ENCODE measurements at regions not wholly inside any gene's neighbourhood (a gene's known extent, or its start where the extent isn't known, plus 50 kb on each side); places are given as distances from the start of the nearest gene placed in this dataset.
A peak's percentile ranks its signal among the peaks of the same experiment; 100 is the strongest.
"Not testable (repeated sequence)": the region's sequence is repeated elsewhere in the genome, so short reads cannot be mapped to it uniquely, and the experiment has no call there.

DNA sequence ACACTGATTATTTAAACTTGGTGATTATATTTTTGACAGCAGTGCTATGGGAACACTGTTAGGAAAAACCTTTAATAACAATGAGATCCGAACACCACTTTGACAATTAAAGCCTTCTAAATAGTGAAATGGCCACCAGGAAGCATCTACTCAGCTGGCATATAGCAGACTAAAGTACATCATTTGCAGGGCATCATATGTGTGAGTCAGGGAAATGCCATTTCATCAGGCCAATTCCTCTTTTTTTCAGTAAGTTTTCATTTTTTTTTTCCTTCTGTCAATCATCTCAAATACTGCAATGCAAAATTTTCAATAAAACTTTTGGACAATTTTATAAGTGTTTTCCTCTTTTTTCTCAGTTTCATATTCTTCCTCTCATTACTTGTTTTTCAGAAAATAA, 521.4 kb upstream of the SEMA3D start:
- DNase-seq = no peak

DNA sequence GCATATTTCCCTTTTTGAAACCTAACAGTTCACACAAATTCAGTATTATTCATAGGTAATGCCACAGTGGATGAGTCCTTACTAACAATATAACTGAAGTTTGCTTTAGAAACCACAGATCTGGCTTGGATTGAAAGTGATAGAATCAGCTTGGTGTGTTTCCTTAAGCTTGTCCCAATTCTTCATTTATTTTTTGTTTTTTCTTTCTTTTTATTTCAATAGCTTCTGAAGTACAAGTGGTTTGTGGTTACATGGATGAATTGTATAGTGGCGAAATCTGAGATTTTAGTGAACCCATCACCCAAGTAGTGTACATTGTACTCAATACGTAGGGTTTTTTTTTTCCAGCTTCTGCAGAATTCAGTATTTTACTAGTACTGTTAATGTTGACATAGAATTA, 518.2 kb upstream of the SEMA3D start:
- no peak for DNase-seq

DNA sequence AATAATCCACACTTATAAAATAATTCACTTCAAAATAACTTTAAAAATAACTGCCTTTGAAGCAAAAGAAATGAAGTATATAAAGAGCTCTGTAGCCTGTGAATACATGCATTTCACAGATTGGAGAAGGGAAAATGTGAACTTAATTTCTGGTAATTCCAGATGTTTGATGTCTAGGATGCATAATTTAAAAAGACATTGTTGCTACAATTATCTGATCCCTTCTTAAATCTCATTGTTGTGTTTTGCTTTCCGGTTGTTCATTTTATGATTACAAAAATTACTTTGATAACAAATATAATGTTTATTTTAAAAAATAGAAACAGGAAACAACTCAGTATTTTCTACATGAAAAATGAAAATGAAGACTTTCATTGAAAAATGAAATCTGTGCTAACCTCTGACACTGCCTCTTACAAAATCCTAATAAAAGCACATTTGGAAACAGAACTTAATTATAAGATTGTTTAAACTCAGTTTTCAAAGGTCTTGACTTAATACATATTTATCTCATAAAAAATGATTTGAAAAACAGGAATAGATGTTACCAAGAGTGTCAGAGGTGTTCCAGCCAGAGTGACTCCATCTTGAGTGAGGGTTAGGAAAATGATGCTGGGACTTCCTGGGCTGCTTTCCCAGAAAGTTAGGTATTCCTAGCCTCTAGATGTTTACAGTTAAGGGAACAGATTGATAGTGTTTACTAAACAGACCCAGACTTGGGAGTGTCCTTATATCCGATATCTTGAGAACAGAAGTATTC, 516.6 kb upstream of the SEMA3D start:
- no peak for DNase-seq

DNA sequence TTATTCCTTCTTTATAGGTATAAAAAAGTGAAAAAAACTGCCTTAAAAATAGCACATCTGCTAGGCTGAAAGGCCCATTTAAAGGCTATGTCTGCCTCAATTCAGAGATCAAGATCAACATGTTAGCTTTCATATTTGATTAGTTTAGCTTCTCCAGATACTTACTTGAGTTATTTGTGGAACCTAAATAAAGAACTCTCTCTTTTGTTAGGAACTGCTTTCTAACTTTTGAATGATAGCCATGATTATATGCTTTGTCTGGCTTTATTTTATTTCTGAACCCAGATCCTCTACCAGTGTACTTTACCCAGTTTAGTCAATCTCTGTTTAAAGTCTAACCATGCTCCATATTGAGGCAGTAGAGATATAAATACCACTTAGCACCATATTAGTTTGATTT, 515.5 kb upstream of the SEMA3D start:
- DNase-seq = no peak

DNA sequence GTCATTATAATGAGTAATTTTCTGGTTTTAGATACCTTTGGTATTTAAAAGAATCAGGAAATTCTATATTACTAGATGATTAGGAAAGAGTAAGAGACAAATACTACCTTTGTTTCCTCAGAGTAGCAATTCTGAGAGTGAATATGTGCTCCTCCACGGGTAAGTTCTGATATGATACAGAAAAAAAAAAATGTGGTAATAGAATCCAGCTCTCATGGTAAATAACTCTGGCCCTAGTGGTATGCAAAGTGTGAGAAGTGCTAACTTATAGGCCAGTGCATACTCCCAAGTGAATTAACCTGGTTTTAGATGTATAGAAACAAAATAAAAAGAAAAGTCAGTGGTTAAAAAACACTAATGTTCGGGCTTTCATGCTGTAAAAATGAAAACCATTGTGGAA, 512.6 kb upstream of the SEMA3D start:
- no peak for DNase-seq

DNA sequence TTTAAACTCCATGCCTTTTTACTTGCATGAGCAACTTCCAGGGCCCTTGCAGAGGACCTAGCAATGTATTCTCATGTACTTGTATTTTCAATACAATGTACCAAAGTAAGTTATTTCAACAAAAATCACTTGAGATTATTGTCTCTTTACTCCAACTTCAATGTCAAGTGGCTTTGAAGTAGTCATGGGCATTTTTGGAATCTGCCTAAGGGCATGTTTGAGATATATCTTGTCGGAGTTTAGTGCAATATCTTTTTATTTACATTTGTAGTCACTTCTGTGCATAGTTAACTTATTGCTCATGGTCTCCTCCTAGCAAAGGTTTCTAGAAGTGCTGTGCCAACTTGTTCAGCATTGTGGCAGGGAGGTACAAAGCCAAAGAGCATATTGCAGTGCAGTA, 508.7 kb upstream of the SEMA3D start:
- no peak for DNase-seq

DNA sequence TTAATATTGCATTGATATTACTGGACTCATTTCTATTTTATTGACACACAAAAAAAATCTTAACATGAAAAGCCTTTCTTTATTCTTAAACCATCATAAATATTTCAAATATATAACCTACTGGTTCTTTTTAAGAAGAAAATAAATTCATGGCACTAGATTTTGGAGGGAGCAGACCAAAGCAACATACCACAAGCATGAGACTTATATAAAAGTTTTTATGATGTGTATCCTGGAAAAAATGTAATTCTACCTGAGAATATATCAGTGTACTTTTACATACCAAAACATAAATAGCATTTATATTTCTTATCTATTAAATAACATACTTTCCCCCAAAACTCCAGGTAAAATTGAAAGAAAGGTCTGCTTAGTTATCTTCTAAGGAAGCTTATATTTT, 508.2 kb upstream of the SEMA3D start:
- DNase-seq = no peak

DNA sequence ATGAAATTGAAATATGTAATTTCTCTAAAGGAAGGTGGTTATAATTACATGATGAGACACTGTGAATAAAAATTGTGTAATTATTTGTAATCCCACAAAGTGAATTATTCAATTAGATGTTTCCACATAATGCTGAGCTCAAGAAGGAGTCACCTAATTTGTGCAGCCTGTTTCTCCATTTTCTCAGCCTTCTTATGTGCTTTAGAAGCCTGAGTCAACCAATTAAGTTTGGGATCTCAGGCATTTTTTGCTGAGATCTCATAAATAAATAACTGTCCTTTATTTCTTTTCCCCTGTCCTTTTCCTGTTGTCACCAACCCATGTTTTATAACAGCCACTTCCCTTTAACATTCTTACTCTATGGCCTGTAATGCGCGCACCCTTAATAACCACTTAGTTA, 506.5 kb upstream of the SEMA3D start:
- no peak for DNase-seq

DNA sequence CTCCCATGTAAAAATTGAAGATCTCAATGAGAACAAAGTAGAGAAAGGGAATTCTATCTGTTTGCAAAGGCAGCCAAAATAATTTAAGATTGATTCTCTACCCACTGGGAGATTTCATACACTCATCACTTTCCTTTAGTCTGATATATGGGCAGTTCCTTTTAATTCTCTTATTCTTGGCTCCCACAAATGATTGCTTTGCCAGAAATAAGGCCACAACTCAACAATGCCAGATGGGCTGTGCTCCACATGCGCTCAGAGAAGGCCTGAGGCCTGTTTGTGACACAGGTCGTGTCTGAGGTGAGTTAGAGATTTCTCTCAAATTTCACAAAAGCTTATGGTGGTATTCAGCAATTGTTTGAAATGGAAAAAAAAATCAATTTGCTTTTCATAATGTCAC, 501.9 kb upstream of the SEMA3D start:
- no peak for DNase-seq

DNA sequence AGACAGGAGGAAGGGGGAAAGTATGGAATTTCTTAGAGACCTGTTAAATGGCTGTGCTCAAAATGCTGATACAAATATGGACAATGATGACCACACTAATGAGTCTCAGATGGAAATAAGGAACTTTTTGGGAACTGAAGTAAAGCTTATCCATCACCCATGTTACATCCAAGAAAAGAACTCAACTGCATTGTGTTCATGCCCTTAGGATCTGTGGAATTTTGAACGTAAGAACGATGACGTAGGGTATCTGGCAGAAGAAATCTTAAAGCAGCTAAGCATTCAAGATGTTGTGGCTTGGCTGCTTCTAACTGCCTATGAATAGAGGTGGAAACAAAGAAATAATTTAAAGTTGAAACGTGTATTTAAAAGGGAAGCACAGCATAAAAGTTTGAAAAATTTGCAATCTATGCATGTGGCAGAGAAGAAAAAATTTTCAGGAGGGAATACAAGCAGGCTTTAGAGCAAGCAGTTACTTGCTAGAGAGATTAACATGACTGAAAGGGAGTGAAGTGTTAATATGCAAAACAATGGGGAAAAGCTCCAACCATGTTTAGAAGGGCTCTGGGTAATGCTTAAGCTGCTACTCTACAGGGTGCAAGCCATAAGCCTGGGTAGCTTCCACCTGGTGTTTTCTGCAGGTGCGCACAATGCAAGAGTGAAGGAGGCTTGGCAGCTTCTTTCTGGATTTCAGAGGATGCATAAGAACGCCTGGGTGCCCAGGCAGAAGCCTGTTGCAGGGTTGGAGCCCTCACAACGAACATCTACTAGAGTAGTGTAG, 499.7 kb upstream of the SEMA3D start:
- no peak for DNase-seq

DNA sequence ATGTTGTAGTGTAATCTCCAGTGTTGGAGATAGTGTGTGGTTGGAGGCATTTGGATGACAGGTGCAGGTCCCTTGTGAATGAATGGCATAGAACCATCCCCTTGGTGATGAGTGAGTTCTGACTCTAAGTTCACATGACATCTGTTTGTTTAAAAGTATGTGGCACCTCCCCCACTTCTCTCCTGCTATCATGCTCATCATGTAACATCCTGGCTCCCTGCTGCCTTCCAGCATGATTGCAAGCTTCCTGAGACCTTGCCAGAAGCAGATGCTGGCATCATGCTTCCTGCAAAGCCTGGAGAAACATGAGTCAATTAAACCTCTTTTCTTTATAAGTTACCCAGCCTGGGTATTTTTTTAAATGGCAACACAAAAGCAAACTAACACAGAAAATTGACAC, 499.0 kb upstream of the SEMA3D start:
- no peak for DNase-seq

DNA sequence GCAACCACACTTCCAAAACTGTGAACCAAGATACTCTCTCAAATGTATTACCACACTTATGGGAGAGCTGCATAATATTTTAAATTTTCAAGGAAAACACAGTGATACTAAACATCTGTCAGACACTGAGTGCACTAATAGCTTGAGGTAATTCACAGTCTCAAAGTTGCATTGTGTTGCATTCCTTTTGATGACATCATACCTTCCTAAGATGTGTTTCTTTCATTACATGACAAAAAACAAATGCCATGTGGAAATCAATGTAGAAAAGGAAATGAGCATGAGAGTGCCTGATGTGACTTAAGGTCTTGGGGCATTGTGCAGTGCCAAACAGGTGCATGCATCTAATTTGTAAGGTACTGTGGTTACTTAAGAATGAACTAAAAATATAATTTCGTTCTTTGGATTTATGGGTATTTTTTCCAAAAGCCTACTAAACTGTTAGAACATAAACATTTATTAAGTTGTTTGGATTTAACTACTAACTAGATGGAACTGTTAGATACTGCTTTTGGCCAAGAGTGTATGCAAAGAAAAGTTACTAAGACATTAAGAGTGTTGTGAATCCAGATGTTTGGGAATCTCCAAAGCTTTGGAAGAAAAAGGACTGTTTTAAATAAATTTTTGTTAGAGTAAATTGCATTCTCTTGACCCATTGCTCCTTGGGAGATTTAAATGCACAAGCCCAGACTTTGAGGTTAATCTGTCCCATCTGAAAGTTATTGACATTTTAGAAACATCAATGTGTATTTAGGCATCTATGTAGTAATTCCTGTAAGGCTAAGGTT, 496.2 kb upstream of the SEMA3D start:
- DNase-seq = no peak

DNA sequence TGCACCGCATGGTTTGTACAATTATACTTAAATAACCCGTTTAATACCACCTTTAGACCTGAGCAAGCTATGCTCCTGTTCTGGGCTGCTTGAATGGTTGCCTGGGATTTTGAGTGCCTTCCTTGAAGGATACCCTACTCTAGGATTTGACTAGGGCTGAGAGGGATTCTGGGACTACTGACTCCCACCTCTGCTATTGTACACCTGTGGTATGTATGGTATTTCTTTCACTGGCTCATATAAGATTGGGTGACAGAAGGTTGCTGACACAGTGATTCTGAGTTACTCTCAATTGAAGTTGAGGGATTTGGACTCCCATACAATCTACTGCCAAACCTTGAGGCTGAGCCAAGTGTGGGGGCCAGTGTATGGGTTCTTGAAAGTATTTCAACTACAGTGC, 494.4 kb upstream of the SEMA3D start:
- no peak for DNase-seq

DNA sequence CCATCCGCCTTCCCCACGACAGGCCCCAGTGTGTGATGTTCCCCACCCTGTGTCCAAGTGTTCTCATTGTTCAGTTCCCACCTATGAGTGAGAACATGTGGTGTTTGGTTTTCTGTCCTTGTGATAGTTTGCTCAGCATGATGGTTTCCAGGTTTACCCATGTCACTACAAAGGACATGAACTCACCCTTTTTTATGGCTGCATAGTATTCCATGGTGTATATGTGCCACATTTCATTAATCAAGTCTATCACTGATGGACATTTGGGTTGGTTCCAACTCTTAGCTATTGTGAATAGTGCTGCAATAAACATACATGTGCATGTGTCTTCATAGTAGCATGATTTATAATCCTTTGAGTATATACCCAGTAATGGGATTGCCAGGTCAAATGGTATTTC, 488.2 kb upstream of the SEMA3D start:
- DNase-seq = not testable (repeated sequence)

DNA sequence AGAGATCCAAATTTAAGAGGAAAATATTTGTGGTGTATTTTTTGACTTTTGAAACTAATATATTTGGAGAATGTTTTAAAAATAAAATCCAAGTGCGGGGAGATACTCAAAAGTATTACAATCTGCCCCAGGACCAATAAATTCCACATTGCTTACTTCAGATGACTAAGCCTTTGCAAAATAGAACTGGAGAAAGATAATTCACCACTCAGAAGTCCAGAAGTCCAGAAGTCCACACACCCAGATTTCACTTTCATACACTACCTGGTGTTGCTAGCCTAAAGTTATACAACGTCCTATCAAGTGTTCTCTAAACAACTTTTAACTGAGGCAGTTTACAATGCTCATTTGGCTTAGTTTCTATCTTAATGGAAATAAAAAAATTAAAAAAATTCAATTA, 487.0 kb upstream of the SEMA3D start:
- no peak for DNase-seq

DNA sequence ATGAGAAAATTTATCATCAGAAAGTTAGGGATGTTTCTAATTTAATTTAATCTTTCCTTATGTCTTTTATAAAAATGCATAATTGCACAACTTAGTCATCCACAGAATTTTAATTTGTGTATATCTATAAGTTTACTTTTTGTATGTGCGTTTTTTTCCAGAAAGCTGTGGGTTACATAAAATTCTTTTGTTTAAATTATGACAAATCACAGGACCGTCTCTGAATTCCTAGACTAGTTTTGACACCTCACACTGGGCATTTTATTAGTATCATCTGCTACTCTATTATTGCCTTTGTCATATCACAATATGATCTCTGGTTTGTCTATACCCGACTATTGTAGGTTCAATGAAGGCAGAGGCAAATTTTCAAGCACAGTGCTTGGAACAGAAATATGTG, 482.4 kb upstream of the SEMA3D start:
- DNase-seq = no peak

DNA sequence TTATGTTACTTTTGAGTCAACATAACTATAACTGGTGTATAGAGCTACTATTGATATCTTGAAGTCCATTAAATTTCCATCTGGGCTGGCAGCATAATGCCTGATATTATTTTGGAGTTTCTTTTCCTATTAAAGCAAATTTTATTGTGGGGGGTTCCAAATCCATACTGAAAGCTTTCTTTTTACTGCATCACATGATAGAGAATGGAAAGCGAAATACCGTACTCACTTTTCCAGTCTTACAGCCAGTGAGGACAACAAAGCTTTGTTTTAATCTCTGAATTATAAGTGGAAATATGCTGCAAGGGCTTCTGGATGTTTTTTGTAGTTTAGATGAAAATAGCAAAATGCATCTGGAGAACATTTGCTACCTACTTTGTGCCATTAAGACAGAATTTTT, 477.5 kb upstream of the SEMA3D start:
- no peak for DNase-seq

DNA sequence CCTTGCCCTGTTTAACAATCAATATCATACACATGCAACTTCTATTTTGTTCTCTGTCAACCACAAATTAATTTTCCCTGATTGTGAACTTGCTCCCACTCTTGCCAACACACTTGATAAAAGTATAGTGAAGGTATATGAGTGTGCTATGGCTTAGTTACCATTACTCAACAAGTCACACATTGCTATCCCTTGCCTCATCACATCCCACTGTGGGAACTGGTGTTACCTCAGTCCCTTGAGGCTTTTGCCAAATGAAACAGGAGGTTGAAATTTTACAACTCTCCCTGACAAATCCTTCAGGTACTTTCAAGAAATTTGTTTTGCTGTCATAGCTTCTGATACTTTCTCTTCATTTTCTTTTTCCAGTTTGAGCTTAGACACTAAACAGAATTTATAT, 472.5 kb upstream of the SEMA3D start:
- no peak for DNase-seq

DNA sequence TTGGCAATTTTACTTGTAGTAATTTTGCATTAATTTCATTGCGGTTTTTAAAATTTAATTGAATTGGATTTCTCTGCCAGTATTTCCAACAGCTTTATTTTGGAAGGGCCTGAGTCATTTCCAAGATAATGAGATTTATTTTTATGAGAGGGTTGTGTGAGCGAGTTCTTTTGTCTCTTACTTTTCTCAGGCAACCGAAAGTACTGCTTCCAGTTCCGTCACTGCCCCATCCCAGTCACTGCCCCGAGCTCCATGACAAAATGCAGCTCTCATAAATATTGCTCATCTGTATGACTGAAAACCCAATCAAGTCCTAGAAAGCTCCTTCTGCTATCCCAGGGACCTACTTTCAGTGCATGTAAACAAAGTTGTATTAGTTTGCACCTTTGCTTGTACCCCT, 468.4 kb upstream of the SEMA3D start:
- no peak for DNase-seq

DNA sequence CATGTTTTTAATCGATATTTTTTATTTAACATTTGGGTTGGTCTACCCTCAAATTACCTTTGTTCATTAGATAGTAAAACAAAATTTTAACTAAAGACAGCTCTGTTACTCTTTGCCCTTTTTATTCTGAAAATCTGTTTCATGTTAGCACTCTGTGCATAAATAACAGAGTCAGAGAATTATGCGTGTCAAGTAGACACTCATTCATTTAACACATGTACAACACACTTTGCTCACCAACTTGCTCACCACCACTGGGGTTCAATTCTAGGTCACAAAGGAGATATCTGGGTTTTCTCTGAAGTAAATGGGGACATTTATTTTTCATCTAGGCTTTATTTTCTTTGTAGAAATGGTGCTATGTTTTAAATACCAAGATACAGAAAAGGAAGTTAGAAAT, 457.4 kb upstream of the SEMA3D start:
- no peak for DNase-seq

DNA sequence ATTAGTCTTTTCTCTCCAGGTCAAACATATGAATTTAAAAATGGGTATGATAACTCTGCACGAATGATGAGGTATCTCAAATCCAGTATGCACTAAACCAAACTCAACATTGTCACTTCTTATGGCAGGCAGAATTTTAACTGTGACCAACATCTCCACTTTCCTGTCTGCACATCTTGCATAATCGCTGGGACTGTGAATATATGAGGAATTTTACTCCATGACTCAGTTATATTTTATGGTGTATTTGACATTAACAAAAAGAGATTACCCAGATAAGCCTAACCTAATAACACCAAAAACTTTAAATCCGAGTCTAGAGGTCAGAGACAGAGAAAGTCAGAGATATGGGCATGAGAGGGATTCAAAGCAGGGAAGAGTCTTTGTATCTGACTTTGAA, 454.5 kb upstream of the SEMA3D start:
- DNase-seq = no peak

DNA sequence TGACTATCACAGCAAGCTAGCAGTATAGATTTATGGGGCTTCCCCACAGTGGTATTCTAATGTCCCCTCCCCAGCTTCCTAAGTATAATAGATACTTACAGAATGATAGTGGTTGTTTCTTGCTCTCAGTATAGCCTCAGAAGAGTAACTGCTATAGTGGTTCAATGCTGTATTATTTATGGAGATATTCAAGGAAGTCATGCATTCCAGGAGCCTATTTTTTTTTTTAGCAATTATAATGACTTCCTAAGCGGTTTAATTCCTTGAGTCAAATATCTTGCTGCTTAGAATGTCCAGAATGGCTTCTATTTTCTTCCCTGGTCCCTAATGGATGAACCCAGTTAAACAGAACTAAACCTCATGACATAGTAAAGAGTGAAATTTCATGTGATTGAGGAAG, 451.5 kb upstream of the SEMA3D start:
- DNase-seq = peak; percentile 24

DNA sequence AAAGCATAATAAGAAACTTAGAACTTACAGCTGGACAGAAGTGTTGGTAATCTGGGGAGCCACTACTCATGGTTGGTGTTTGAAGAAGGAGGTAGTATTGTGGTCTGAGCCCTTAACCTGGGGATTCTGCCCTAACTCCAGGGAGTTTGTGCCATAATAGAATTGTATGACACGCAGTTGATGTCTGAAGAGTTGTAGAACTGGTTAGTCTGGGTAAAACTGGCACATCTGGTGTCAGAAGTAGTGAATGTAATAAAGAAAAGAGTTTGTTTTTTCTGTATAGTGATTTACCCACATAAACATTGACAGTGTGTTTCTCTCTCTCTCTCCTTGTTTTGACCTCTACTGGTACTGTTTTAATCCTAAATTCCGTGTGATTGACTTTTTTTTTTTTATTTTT, 448.1 kb upstream of the SEMA3D start:
- DNase-seq = no peak

Measured in KG1 (cell line).